Memory B cell (primary cell): ENCODE measurements at regions not wholly inside any gene's neighbourhood (a gene's known extent, or its start where the extent isn't known, plus 50 kb on each side); places are given as distances from the start of the nearest gene placed in this dataset.
"Not testable (repeated sequence)": the region's sequence is repeated elsewhere in the genome, so short reads cannot be mapped to it uniquely, and the experiment has no call there.

Source experiments
- ATAC-seq: fragments of 150-1000 bp; cut with Tn5 transposase; 2 replicates; pipeline ENCODE4 v1.10.0; 2021; ENCODE audit warnings: low read depth, mild to moderate bottlenecking, moderate library complexity
- DNase-seq, 2 donors: peaks; one replicate each; pipeline ENCODE4 v3.0.0; 2022; ENCODE audit warnings: low spot score in 2 of 2
- H3K27ac Mint-ChIP-seq: one replicate; pipeline ENCODE4 v1.8.0; 2022; ENCODE audit warnings: mild to moderate bottlenecking, moderate library complexity, mixed read lengths
- H3K27me3 Mint-ChIP-seq: one replicate; pipeline ENCODE4 v1.8.0; 2022; ENCODE audit warnings: mixed read lengths
- H3K36me3 Mint-ChIP-seq: one replicate; pipeline ENCODE4 v1.8.0; 2022; ENCODE audit warnings: mild to moderate bottlenecking, mixed read lengths
- H3K4me1 Mint-ChIP-seq: one replicate; pipeline ENCODE4 v1.8.0; 2022; ENCODE audit warnings: mixed read lengths
- H3K4me3 Mint-ChIP-seq: one replicate; pipeline ENCODE4 v1.8.0; 2022; ENCODE audit warnings: mild to moderate bottlenecking, moderate library complexity, mixed read lengths
- H3K9me3 Mint-ChIP-seq: one replicate; pipeline ENCODE4 v1.8.0; 2022; ENCODE audit warnings: mixed read lengths

DNA sequence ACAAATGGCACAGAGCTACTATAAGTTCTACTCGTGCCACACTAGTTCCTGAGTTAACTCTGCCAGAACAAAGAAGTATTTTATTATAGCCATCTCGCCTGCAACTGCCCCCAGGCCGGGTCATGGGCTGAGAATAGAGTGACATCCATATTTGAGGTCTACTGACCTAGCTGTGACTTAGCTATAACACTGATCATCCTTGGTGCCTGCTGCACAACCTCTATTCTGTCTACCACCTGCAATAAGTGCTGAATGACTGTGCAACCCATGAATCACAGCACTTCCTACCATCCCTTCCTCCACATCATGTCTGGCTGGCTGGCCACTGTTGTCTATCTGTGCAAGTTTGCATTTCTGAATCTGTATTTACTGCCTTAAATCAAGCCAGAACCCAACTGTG lies 506.5 kb upstream of the TBL1XR1 start:
- peaks cover 2% of the 10 kb centered on the region for H3K27me3 Mint-ChIP-seq
- no peaks in the 10 kb centered on the region for H3K4me1 Mint-ChIP-seq
- no peaks in the 10 kb centered on the region for H3K9me3 Mint-ChIP-seq
- H3K27ac Mint-ChIP-seq: no peak overlapping the region
- no peak for ATAC-seq
- no peaks in the 10 kb centered on the region for H3K36me3 Mint-ChIP-seq
- no peak overlapping the region for H3K4me3 Mint-ChIP-seq
- DNase-seq: no peak

DNA sequence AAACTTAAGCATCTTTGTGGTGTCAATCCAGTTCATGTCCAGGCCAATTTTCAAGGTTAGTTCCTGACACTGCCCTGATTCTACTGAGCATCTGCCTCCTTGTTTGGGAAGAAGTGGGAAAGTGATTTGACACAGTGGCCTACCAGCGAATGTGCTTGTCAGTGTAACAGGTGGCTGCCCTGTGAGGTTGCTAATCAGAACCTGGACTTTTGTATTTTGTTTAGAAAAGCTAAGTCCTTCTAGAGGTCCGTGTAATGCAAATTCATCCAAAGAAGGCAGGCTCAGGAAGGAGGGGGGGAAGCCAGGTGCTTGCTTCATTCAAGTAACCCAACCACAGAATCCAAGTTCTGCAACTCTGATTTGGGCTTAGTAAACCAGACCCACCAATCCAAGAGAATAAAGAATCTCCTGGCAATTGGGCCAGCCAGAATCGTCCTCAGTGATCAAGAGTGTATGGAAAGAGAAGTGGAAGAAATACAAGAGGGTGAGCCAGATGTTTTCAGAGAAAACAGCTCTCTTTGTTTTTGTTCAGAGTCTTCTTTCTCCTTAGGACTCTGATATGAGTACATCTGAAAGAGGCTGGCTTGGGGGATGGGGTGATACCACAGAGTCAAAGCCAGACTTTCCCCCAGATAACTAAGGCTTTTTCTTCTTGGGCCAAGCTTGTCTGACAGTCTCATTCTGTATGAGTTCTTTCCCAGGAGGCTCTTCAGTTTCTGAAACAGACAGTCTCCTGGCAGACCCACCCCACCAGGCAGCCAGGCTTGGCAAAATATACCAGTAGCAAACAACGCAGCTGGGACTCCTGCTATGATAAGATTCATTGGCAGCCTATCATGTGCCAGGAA lies 508.9 kb upstream of the TBL1XR1 start:
- H3K27ac Mint-ChIP-seq: no peak overlapping the region
- ATAC-seq: no peak
- no peak for DNase-seq
- no peaks in the 10 kb centered on the region for H3K27me3 Mint-ChIP-seq
- no peaks in the 10 kb centered on the region for H3K36me3 Mint-ChIP-seq
- no peaks in the 10 kb centered on the region for H3K4me1 Mint-ChIP-seq
- no peak overlapping the region for H3K4me3 Mint-ChIP-seq
- H3K9me3 Mint-ChIP-seq: no peaks in the 10 kb centered on the region

DNA sequence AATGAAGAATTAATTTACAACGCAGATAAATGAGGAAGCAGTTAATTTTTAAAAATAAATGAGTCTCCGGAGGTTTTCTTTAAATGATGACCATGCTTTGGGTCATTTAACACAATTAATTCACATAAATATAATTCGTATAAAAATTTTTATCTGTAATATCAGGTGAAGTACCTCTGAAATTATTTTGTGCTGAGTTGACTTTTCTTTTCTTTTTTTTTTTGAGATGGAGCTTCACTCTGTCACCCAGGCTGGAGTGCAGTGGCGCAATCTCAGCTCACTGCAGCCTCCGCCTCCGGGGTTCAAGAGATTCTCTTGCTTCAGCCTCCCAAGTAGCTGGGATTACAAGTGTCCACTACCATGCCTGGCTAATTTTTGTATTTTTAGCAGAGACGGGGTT lies 512.2 kb upstream of the TBL1XR1 start:
- H3K4me1 Mint-ChIP-seq, H3K9me3 Mint-ChIP-seq, H3K36me3 Mint-ChIP-seq: not testable (repeated sequence)

DNA sequence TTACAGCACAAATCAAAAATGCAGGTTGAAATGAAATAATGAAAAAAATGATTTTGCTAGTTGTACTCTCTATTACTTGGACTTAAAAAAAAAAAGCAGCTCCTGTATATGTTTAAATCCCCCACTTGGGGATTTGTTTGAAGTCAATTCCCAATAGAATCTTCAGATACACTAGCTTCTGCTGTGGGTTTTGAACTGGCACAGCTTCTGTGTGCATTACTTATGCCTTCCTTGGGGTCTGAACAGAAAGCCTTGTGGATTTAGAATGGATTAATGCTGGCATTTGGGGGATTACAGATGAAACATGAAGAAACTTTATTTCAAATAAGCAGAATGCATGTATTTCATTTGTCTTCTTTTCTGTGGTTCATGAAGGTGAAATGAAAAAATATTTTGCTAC lies 513.2 kb upstream of the TBL1XR1 start:
- no peak overlapping the region for H3K27ac Mint-ChIP-seq
- no peaks in the 10 kb centered on the region for H3K36me3 Mint-ChIP-seq
- H3K4me3 Mint-ChIP-seq: no peak overlapping the region
- no peak for ATAC-seq
- DNase-seq: no peak
- no peaks in the 10 kb centered on the region for H3K9me3 Mint-ChIP-seq
- H3K27me3 Mint-ChIP-seq: no peaks in the 10 kb centered on the region
- H3K4me1 Mint-ChIP-seq: peaks cover 2% of the 10 kb centered on the region

More for the DNA sequence above, 512.2 kb upstream of the TBL1XR1 start:
- DNase-seq, H3K27me3 Mint-ChIP-seq, ATAC-seq, H3K4me3 Mint-ChIP-seq, H3K27ac Mint-ChIP-seq: not testable (repeated sequence)

DNA sequence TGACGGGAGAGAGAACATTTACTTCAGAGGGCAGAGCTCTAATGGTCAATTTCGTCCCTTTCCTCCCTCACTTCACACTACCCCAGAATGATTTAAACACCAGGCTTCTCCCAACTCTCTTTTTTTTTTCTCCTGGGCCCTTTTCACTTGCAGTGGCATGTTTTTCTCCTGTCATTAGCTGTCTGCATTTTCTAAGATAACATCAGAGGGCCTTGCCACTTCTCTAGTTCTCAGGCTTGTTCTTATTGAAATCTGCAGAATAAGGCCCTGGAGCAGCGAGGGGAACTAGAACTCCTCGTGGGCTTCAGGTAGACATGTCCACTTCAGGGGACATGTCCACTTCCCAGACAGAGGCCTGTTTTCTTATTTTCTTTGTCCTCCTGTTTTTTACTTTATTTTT lies 514.4 kb upstream of the TBL1XR1 start:
- Mint-ChIP-seq H3K36me3 (no peaks in the 10 kb centered on the region), H3K4me3 (no peak overlapping the region), H3K27me3 (peaks cover 3% of the 10 kb centered on the region), H3K27ac (no peak overlapping the region), H3K9me3 (no peaks in the 10 kb centered on the region), H3K4me1 (peaks cover 8% of the 10 kb centered on the region)
- ATAC-seq (no peak), DNase-seq (no peak)

DNA sequence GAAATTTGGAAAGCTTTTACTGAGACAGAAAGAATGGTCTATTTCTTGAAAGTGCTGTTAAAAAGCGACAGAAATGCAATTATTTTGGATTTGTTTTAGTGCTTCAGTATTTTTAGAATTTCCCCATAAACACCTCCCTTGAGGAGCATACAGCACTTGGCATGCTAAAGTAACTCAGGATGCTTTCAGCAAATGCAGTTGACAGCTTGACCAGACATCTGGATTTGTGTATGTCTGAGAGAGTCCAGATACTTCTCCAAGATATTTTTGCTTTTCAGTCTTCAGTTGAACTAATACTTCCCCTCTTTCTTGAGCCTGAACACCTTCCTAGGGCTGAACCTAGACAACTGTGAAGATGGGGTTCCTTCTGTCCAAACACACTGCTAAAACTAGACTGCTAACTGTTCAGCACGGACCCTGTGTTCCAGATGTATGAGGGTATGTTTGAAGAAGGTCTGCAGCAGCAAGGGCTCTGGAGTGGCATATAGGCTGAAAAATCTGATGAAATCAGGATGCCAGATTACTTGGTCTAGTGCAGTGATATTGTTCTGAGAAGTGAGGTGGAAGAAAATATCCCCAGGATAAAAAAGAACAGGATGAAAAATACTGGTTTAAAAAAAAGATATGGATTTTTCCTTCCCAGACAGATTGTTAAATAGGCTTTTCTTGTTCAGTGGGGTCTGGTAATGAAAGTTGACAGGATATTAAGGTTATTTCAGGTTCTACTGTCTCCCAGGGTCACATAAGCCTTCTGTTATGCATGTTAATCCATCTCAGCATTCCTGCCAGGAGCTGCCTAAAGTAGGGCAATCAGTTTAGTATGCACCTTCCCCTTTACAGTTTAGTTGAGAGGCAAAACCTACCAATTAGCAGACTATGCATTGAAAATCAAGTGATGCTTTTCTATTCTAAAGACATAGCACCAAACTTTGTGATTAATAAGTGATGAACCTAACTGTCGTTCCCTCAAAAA lies 516.9 kb upstream of the TBL1XR1 start:
- no peak overlapping the region for H3K4me3 Mint-ChIP-seq
- no peak overlapping the region for H3K27ac Mint-ChIP-seq
- no peak for ATAC-seq
- peaks cover 3% of the 10 kb centered on the region for H3K27me3 Mint-ChIP-seq
- DNase-seq: no peak
- H3K36me3 Mint-ChIP-seq: no peaks in the 10 kb centered on the region
- H3K9me3 Mint-ChIP-seq: no peaks in the 10 kb centered on the region
- H3K4me1 Mint-ChIP-seq: peaks cover 8% of the 10 kb centered on the region

DNA sequence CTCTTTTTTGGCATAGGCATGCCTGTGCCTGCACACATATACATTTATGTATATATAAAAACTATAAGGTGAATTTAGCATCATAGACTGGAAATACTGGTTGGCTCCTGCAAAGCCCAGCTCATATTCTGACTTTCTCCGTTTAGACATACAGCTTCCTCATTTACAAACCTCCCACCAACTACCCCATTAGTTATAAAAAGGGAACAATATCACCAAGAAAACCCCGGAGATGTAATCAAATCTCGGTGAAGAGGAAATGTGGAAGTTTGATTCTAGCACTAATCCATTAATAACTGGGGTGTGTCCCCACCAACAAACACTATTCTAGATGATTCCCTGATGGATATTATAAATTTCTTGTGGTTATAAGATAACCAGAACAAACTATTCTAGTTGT lies 517.7 kb upstream of the TBL1XR1 start:
- Mint-ChIP-seq H3K9me3 (no peaks in the 10 kb centered on the region), H3K27me3 (peaks cover 3% of the 10 kb centered on the region), H3K36me3 (no peaks in the 10 kb centered on the region), H3K27ac (no peak overlapping the region), H3K4me1 (peaks cover 8% of the 10 kb centered on the region), H3K4me3 (no peak overlapping the region)
- ATAC-seq (peak; percentile 53), DNase-seq (no peak)

DNA sequence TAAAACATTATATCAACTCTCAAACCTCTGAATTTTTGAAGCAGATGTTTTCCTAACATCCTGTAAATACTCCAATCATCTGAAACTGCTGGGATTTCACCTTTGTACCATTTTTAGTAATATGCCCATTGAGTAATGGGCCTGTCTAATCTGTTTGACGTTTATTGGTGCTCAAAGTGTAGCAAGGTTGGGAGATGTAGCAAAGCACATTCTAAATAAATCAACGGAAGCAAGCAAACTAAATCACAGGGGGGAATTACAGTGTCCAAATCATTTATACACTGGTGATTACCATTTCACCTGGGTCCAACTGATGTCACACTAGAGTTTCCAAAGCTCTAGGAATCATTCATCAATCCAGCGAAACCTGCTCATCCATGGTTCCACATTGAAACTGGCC lies 518.7 kb upstream of the TBL1XR1 start:
- H3K4me1 Mint-ChIP-seq: peaks cover 8% of the 10 kb centered on the region
- no peak for ATAC-seq

DNA sequence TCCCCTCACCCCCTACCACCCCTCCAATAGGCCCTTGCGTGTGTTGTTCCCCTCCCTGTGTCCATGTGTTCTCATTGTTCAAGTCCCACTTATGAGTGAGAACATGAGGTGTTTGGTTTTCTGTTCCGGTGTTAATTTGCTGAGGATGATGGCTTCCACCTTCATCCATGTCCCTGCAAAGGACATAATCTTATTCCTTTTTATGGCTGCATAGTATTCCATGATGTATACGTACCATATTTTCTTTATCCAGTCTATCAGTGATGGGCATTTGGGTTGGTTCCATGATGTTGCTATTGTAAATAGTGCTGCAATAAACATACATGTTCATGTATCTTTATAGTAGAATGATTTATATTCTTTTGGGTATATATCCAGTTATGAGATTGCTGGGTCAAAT lies 523.6 kb upstream of the TBL1XR1 start:
- not testable (repeated sequence) for H3K4me3 Mint-ChIP-seq, H3K27ac Mint-ChIP-seq, H3K4me1 Mint-ChIP-seq, H3K9me3 Mint-ChIP-seq, ATAC-seq, H3K36me3 Mint-ChIP-seq, DNase-seq, H3K27me3 Mint-ChIP-seq

More for the DNA sequence above, 518.7 kb upstream of the TBL1XR1 start:
- DNase-seq: no peak
- Mint-ChIP-seq H3K27ac (no peak overlapping the region), H3K4me3 (no peak overlapping the region), H3K9me3 (no peaks in the 10 kb centered on the region), H3K27me3 (peaks cover 5% of the 10 kb centered on the region), H3K36me3 (no peaks in the 10 kb centered on the region)

DNA sequence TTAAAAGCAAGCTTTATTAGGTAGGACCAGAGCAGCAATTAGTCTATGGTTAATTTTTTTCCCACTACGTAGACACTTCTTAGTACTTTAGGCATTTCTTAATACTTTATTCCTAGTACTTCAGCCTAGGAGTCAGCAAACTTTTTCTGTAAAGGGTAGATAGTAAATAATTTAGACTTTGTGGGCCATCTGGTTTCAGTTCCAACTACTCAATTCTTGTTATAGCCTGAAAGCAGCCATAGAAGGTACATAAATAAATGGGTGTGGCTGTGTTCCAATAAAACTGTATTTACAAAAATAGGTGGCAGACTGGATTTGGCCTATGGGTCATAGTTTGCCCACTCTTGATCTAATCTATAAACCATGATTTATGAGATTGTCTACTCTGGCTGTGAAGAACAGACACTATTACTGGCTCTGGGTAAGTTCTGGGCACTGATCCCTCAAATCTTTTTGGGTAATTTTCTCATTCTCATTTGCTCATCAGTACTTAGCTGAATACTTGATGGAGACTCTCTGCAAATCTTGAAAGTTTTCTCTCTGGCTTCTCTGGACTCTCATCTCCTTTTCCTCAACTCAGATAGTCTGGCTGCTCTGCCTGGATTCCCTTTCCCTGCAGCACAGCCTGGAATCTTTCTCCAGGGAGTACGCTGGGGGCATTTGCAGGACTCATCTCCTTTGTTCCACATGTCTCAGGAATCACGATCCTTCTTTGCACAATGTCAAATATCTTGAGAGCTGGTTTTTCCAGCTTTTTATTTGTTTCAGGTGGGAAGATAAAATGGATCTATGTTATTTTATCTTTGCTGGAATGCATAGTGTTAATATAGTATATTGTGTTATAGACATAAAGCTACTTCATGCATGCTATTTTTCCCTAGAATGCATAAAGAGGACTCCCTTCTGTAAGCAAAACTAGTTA lies 524.8 kb upstream of the TBL1XR1 start:
- Mint-ChIP-seq H3K9me3 (no peaks in the 10 kb centered on the region), H3K27ac (no peak overlapping the region), H3K36me3 (peaks cover 3% of the 10 kb centered on the region), H3K4me1 (no peaks in the 10 kb centered on the region), H3K27me3 (peaks cover 4% of the 10 kb centered on the region), H3K4me3 (no peak overlapping the region)
- DNase-seq (no peak), ATAC-seq (no peak)

DNA sequence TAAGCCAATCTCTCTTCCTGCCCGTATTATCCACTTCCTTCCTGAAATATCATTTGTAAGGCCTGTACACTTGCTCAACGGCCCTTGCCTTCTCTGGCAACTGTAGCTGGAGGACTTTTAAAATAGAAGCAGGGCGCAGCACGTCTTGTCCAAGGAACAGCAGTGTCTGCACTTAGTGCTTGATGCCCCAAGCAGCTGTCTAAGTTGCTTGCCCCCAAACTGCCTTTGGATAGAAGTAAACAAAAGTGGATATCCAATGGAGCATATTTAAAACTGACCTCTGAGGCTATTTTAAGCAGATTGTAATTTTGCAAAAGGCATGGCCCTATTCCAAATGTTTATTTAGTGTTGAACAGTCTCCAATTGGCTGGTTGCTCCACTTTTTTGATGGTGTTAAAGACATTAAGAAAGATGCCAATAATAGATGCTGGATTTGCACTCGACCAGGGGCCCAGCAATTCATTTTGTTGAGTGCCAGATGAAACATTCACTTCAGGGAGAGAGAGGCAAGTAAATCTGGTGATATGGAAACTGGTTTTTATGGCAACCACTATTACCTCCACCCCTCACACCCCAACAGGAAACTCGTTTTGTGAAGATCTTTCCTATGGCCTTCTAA lies 526.8 kb upstream of the TBL1XR1 start:
- H3K4me1 Mint-ChIP-seq: no peaks in the 10 kb centered on the region
- no peak overlapping the region for H3K4me3 Mint-ChIP-seq
- no peak for DNase-seq
- ATAC-seq: no peak
- H3K27me3 Mint-ChIP-seq: peaks cover 5% of the 10 kb centered on the region
- no peak overlapping the region for H3K27ac Mint-ChIP-seq
- H3K9me3 Mint-ChIP-seq: no peaks in the 10 kb centered on the region
- peaks cover 3% of the 10 kb centered on the region for H3K36me3 Mint-ChIP-seq

DNA sequence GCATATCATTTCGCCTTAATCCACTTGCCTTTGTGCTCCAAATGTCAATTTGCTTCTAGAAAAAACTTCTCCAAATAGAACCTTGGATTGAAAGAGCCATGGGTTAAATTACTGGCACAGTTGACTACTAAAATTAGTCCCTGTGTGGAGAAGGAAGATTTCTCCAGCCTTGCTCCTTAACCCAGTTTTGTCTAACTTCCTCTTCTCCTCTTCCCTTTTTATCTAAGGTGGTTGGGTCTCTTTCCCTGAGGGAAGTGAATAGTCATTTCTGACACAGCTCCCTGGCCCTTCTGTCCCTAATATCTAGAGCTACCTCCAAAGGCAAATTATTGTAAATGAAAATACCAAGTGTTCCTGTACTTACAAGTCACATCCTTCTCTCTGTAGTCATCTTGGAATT lies 527.9 kb upstream of the TBL1XR1 start:
- no peak for ATAC-seq
- no peak for DNase-seq
- Mint-ChIP-seq H3K4me3 (no peak overlapping the region), H3K27me3 (peaks cover 5% of the 10 kb centered on the region), H3K27ac (no peak overlapping the region), H3K4me1 (peaks cover 2% of the 10 kb centered on the region), H3K9me3 (no peaks in the 10 kb centered on the region), H3K36me3 (peaks cover 3% of the 10 kb centered on the region)

DNA sequence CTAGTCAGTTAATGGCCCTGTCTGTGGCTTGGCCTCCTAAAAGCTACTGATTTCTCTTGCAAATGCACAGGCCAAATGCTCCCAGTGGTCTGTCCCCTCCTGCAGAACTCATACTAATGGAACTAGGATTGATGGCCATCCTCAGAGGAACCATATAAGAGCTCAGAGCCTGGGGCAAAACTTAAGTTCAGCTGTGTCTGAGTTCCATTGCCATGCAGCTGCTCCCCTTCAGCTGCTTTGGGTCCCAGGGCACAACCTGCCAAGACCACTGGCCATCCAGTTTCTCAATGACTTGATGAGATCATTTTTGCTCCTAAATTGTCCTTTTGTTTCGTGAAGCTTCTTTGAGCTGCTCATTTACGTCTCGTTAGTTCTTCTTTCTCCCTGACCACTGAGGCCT lies 529.5 kb upstream of the TBL1XR1 start:
- no peak overlapping the region for H3K4me3 Mint-ChIP-seq
- peaks cover 2% of the 10 kb centered on the region for H3K27me3 Mint-ChIP-seq
- H3K4me1 Mint-ChIP-seq: peaks cover 2% of the 10 kb centered on the region
- no peaks in the 10 kb centered on the region for H3K9me3 Mint-ChIP-seq
- ATAC-seq (no peak), DNase-seq (no peak)
- H3K36me3 Mint-ChIP-seq: peaks cover 3% of the 10 kb centered on the region
- no peak overlapping the region for H3K27ac Mint-ChIP-seq
